ENCODE measurements at regions not wholly inside any gene's neighbourhood (a gene's known extent, or its start where the extent isn't known, plus 50 kb on each side); places are given as distances from the start of the nearest gene placed in this dataset.

GRCh38 chr6:112979830-112980229, 632.7 kb downstream of the RFPL4B start:
- Mint-ChIP-seq H3K36me3 (ENCODE audit: unreplicated experiment) (peaks cover 2% of the 10 kb centered on the region), H3K4me1 (ENCODE audit: unreplicated experiment) (peaks cover 35% of the 10 kb centered on the region), H3K9me3 (ENCODE audit: unreplicated experiment) (peaks cover 21% of the 10 kb centered on the region), H3K27me3 (ENCODE audit: unreplicated experiment) (no peaks in the 10 kb centered on the region), H3K27ac (ENCODE audit: unreplicated experiment) (peak overlapping the region; percentile 85), H3K4me3 (ENCODE audit: unreplicated experiment) (no peak overlapping the region)
- DNase-seq (ENCODE audit: extremely low spot score, unreplicated experiment) = no peak
- no peak for TF ChIP-seq CTCF (IDR thresholded peaks at IDR 0.05)

GRCh38 chr6:112980676-112981075, 633.5 kb downstream of the RFPL4B start:
- Mint-ChIP-seq H3K4me1 (ENCODE audit: unreplicated experiment) (peaks cover 35% of the 10 kb centered on the region), H3K9me3 (ENCODE audit: unreplicated experiment) (peaks cover 14% of the 10 kb centered on the region), H3K4me3 (ENCODE audit: unreplicated experiment) (no peak overlapping the region), H3K27ac (ENCODE audit: unreplicated experiment) (peak overlapping the region; percentile 67), H3K27me3 (ENCODE audit: unreplicated experiment) (no peaks in the 10 kb centered on the region), H3K36me3 (ENCODE audit: unreplicated experiment) (peaks cover 2% of the 10 kb centered on the region)
- no peak for DNase-seq (ENCODE audit: extremely low spot score, unreplicated experiment)
- no peak for TF ChIP-seq CTCF (IDR thresholded peaks at IDR 0.05)

GRCh38 chr6:112983713-112984261, 636.7 kb downstream of the RFPL4B start:
- no peak for TF ChIP-seq CTCF (IDR thresholded peaks at IDR 0.05)
- Mint-ChIP-seq H3K9me3 (ENCODE audit: unreplicated experiment) (peaks cover 9% of the 10 kb centered on the region), H3K36me3 (ENCODE audit: unreplicated experiment) (no peaks in the 10 kb centered on the region), H3K27me3 (ENCODE audit: unreplicated experiment) (no peaks in the 10 kb centered on the region), H3K4me1 (ENCODE audit: unreplicated experiment) (peaks cover 44% of the 10 kb centered on the region), H3K4me3 (ENCODE audit: unreplicated experiment) (no peak overlapping the region), H3K27ac (ENCODE audit: unreplicated experiment) (no peak overlapping the region)
- no peak for DNase-seq (ENCODE audit: extremely low spot score, unreplicated experiment)

- no peak for DNase-seq (ENCODE audit: extremely low spot score, unreplicated experiment)
- no peaks in the 10 kb centered on the region for H3K27me3 Mint-ChIP-seq (ENCODE audit: unreplicated experiment)
- H3K36me3 Mint-ChIP-seq (ENCODE audit: unreplicated experiment) = peaks cover 2% of the 10 kb centered on the region
- H3K27ac Mint-ChIP-seq (ENCODE audit: unreplicated experiment) = no peak overlapping the region
- peaks cover 35% of the 10 kb centered on the region for H3K4me1 Mint-ChIP-seq (ENCODE audit: unreplicated experiment)
- H3K9me3 Mint-ChIP-seq (ENCODE audit: unreplicated experiment) = peaks cover 9% of the 10 kb centered on the region
- no peak overlapping the region for H3K4me3 Mint-ChIP-seq (ENCODE audit: unreplicated experiment)
- no peak for TF ChIP-seq CTCF (IDR thresholded peaks at IDR 0.05)
These were observed 637.8 kb downstream of the RFPL4B start for GRCh38 chr6:112984899-112985298.

GRCh38 chr6:112986321-112986720, 639.2 kb downstream of the RFPL4B start:
- no peak overlapping the region for H3K4me3 Mint-ChIP-seq (ENCODE audit: unreplicated experiment)
- peaks cover 2% of the 10 kb centered on the region for H3K36me3 Mint-ChIP-seq (ENCODE audit: unreplicated experiment)
- no peak overlapping the region for H3K27ac Mint-ChIP-seq (ENCODE audit: unreplicated experiment)
- no peak for TF ChIP-seq CTCF (IDR thresholded peaks at IDR 0.05)
- H3K4me1 Mint-ChIP-seq (ENCODE audit: unreplicated experiment) = peaks cover 27% of the 10 kb centered on the region
- H3K27me3 Mint-ChIP-seq (ENCODE audit: unreplicated experiment) = no peaks in the 10 kb centered on the region
- no peak for DNase-seq (ENCODE audit: extremely low spot score, unreplicated experiment)
- peaks cover 9% of the 10 kb centered on the region for H3K9me3 Mint-ChIP-seq (ENCODE audit: unreplicated experiment)

Measured in osteocyte (in vitro differentiated cells).